HT1080 (cell line): ENCODE measurements at regions not wholly inside any gene's neighbourhood (a gene's known extent, or its start where the extent isn't known, plus 50 kb on each side); places are given as distances from the start of the nearest gene placed in this dataset.
A peak's percentile ranks its signal among the peaks of the same experiment; 100 is the strongest.
"Not testable (repeated sequence)": the region's sequence is repeated elsewhere in the genome, so short reads cannot be mapped to it uniquely, and the experiment has no call there.

Experiments
- DNase-seq: peaks from one replicate; pipeline ENCODE4 v3.0.0-alpha.2; 2015; ENCODE audit warnings: low read depth

DNA sequence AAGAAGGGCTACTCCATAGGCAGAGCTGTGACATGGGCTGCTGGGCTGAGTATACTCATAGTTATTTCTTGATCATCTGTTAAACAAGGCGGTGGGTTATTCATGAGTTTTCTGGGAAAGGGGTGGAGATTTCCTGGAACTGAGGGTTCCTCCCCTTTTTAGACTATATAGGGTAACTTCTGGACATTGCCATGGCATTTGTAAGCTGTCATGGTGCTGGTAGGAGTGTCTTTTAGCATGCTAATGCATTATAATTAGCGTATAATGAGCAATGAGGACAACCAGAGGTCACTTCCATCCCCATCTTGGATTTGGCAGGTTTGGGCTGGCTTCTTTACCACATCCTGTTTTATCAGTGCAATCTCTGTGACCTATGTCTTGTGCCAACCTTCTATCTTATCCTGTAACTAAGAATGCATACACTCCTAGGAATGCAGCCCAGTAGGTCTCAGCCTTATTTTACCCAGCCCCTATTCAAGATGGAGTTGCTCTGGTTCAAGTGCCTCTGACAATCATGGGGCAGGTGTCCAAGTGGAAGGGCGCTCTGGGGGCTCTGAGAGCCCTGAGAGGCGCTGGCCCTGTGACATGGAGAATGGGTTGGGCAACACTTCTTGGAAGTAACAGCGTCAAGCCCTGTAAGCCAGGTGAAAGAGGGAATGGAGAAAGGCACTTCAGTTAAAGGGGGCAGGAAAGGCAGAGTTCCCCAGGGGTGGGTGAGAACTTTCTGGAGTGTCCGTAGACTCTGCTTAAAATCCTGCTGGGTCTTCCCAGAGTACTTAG lies 354.2 kb upstream of the SULF2 start:
- DNase-seq = no peak

DNA sequence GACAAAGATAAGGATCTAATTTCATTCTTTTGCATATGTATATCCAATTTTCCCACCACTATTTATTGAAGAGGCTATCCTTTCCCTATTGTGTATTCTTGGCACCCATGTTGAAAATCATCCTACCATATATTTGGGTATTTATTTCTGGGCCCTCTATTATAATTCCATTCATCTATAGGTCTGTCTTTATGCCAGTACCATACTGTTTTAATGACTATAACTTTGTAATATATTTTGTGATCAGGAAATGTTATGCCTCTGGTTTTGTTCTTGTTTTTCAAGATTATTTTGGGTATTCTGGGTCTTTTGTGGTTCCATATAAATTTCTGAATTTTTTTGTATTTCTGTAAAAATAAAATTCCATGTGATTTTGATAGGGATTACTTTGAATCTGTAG lies 347.6 kb upstream of the SULF2 start:
- DNase-seq = no peak

DNA sequence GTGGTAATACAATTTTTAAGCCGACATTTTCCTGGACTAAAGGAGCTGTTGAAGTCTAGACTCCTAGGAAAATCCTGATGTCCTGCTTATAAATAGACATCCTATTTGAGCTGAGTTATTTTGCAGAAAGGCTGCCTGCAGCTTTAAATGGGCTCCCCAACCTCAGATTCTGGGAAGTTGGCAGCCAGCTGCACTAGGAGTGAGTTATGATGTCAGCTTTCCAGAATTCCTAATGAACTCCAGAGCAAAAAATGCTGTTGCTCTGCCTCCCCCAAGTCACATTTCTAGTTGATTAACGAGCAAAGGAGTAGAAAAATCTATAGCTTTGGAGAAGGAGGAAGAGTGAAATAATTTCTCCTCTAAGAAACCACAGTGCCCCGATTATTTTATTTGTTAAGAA lies 346.3 kb upstream of the SULF2 start:
- DNase-seq = no peak

DNA sequence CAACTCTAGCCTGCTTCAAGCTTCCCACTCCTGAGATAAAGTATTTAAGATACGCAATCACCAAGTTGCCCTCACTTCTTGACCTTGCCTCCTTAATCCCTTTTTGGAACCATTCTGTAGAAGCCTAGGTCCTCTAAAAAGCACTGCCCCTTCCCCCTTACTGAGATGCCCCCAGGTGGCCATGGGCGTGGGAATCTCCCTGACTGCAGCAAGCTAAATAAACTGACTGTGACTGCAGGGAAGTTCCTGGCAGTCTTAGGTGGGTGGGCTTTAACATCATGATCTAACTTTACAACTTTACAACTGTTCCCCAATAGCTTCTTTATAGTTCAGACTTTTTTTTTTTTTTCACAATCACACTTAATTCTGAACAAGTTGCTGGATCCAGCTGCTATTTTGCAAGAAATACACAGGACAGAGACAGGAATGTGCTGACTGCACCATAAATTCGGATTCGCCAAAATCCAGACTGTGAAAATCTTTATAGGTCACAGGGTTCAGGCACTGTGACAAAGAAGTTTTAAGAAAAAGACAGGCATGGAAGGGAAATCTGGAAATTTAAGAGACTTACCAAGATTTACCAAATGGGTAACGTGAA lies 344.2 kb upstream of the SULF2 start:
- no peak for DNase-seq

DNA sequence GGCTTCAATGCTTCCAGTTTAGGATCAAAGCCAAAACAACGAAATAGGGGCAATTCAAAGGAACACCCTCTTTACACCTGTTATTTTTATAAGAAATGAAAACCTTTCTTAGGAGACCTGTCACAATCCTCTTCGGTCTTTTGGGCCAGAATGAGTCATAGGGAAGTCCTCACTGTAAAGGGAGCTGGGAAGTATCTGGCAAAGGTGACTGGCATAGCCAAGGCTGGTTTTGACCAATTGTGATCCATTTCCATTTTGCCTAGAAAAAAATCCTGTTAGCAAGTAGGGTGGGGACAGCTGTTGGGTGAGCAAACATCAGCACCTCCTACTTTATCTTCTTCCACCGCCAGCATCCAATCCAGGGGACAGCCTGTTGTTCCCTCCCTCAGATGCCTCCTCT lies 343.2 kb upstream of the SULF2 start:
- no peak for DNase-seq

DNA sequence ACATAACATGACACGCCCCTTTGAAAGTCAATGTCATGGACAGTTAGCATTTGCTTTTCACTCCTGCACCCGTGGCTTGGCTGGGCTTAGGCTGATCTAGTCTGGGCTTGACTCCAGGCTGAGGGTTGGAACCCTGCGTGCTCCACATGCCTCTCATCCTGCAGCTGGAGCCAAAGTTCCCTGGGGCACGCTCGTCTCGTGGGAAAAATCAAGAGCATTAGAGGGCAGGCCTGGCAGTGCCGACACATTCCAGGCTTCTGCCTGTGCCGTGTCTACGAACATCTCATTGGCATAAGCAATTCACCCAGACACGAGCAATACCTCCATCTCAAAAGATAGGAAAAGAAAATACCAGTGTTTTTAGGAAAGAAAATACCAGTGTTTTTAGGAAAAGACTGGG lies 342.7 kb upstream of the SULF2 start:
- DNase-seq = not testable (repeated sequence)

DNA sequence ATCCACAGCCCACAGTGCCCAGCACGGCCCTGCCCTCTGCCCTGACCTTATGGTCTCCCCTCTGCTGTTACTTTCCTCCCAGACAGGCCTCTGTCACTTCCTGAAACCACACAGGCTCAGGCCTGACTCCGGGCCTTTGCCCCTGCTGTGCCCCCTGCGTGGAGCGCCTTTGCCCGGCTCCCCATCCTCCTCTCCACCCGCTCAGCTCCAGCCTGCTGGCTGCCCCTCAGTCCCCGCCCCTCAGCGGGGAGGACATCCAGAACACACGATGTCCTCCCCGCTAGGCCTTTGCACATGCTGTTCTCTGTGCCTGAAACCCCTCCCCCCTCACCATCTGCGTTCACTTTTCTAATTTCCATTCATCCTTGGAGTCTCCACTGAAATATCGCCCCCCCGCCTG lies 341.9 kb upstream of the SULF2 start:
- DNase-seq = not testable (repeated sequence)

DNA sequence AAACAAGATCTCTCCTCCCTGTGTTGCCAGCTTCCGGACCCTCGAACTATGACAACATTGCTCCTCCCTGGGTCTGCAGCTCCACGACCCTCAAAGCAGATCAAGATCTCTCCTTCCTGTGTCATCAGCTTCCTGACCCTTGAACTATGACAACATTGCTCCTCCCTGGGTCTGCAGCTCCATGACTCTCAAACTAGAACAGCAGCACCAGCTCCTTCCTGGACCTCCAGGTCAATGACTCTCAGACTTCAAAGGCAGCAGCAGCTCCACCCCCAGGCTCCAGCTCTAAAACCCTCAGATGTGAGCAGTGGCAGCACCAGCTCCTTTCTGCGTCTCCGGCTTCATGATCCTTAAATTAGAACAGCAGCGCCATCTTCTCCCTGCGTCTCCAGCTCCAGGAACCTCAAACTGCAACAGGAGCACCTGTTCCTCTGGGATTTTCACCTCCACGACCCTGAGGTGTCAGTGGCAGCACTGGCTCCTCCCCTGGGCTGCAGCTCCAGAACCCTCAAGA lies 341.0 kb upstream of the SULF2 start:
- DNase-seq = no peak

DNA sequence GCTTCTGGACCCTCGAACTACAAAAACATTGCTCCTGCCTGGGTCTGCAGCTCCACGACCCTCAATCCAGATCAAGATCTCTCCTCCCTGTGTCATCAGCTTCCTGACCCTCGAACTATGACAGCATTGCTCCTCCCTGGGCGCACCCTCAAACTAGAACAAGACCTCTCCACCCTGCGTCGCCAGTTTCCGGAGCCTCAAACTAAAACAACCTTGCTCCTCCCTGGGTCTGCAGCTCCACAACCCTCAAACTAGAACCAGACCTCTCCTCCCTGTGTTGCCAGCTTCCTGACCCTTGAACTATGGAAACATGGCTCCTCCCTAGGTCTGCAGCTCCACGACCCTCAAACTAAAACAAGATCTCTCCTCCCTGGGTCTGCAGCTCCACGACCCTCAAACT lies 339.7 kb upstream of the SULF2 start:
- no peak for DNase-seq

DNA sequence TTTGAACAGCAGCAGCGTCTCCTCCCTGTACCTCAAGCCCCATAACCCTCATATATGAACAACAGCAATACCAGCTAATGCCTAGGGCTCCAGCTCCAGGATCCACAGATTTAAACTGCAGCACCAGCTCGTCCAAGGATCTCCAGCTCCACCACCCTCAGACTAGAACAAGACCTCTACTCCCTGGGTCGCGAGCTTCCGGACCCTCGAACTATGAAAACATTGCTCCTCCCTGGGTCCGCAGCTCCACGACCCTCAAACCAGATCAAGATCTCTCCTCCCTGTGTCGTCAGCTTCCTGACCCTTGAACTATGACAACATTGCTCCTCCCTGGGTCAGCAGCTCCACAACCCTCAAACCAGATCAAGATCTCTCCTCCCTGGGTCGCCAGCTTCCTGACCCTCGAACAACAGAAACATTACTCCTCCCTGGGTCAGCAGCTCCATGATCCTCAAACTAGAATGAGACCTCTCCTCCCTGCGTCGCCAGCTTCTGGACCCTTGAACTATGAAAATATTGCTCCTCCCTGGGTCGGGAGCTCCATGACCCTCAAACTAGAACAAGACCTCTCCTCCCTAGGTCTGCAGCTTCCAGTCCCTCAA lies 339.0 kb upstream of the SULF2 start:
- no peak for DNase-seq

DNA sequence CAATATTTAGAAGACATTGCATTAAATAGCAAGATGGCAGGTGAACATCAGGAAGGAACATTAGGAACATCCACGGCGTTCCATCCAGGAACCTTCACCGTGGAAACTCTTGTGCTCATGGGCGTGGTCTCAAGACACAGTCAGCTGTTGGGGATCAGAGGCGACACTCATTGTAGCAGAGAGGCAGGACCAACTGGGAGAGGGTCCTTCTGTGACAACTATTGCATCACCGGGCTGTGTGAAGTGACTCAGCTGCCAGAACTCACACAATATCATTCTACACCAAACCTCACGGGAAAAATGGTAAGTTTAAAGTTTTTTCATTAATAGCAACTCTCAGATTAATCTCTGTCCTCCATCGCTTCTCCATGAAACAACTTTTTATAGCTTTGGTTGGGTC lies 334.8 kb upstream of the SULF2 start:
- no peak for DNase-seq

DNA sequence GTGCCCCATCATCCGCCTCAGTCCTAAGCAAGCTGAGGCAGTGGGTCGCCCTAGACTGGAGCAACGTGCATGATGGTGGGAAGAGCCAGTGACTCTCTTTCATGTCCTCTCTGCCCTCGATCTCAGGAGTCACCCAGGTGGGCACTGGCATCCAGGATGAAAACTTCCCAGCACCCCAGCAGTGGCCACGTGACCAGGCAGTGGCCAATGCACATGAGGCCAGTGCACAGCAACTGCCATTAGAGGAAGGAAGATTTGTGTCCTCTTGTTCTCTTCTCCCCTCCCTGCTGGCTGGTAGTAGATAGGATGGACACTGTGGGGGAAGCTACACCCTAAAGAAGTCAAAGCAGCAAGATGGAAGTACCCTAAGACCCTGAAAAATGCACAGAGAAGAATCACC lies 334.1 kb upstream of the SULF2 start:
- not testable (repeated sequence) for DNase-seq

DNA sequence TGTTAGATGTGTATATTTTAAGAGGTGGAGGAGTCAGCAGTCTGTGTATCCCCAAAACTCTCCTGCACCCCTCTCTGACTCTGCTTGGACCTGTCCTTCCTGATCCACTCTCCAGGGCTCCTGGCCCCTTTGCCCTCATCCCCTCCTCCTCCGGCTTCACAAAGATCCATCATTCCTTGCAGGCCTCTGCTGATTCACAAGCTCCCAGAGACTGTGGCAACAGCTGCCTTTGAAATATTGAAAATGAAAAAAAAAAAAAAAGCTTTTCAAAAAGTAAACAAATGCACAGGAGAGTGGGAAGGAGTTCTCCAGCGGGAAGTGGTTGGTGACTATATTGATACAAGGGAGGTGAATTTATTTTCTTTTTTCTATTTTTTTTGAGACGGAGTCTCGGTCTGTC lies 330.2 kb upstream of the SULF2 start:
- no peak for DNase-seq

DNA sequence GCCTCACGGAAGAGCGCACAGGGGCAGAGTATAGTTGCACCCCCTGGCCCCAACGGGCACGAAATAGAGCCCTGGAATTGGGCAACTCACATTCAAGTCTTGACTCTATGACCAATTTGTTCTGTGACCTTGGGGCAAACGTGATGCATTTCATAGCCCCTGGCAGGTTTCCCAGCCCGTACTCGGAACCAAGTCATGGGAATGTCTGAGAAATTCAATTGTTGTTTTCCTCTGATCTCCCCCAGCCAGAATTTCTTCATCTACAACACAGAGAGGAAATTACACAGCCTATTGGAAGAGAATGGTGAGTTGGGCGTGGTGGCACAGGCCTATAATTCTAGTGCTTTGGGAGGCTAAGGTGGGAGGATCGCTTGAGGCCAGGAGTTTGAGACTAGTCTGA lies 322.3 kb upstream of the SULF2 start:
- DNase-seq = no peak

DNA sequence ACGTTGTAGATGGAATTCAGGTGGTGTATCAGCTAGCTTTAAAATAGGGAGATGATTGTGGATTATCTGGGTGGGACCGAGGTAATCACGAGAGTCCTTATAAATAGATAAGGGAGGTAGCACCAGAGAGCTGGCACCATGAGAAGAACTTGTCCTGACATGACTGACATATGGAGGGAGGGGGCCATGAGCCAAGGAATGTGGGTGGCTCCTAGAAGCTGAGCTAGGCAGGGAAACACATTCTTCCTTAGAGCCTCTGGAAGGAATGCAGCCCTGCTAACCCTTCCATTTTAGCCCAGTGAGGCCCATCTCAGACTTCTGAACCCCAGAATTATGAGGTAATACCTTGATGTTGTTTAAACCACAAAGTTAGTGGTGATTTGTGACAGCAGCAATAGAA lies 321.1 kb upstream of the SULF2 start:
- no peak for DNase-seq

DNA sequence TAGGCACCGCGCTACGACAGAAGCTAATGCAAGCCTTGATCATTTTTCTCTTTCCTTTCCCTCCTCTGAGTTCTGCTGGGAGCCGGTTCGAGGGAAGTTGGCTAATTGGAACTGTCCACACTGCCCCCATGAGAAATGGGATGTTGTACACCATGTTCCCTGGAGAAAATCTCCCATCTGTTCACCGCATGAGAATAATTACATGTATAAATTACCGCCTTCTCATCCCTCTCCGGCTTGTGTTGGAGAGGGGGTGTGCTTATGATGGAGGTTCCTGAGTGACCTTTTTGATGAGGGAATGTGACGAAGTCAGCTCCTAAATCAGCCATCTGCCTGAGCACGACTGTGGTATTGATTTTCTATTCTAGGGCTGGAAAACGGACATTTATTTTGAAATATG lies 320.2 kb upstream of the SULF2 start:
- no peak for DNase-seq

DNA sequence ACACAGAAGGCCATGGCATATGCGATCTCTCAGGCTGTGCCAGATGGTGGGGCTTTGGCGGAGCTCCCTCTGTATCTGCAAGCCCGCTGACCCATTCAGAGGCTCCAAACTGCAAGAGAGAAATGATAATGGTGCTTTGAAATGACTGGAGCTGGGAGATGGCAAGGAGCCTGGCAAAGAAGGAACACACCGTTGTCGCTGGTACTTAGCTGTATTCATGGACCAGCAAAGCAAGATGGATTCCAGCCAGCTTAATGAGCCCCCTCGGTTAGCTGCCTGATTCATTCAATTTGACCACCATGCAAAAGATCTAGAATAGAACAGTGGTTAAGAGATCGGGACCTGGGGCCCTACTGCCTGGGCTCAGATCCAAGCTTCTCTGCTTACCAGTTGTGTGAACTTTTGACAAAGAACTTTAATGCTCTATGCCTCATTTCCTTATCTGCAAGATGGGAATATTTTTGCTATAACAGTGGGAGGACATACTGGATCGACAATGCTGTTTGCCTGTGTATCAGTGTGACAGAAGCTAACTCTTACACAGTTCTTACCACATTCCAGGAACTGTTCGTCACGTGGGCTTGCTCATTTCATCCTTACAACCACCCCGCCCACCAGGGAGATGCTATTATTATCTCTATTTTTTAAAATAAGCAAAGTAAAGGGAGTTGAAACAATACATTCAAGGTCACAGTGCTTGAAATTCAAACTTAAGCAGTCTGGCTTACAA lies 317.8 kb upstream of the SULF2 start:
- DNase-seq = no peak

DNA sequence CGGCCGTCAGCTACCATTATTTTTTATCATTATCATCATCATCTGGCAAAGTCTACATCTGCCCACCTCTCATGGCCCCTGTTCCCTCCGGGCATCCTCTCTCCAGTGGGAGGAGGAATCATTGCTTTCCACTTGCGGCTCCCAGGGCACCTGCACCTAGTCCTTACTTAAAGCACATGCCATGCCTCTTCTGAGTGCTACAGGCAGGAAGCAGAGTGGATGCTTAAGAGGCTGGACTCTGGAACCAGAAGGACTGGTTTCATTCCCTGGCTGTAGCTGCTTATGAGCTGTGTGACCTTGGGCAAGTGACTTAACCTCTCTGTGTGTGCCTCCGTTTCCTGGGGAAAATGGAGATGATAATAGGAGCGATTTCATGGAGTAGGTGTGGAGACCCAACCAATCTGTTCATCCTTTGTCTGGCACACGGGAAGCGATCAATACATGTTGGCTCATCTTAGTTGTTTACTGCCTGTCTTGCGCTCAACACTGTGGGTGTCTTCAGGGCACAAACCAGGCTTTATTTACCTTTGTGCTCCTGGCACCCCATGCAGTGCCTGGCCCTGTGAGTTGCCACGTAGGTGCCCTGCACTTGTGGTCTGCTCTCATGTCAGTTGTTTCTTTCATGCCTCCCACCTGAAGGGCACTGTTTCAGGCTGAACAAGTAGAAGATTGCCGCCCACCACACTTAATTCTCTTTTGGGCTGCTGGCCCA lies 317.0 kb upstream of the SULF2 start:
- DNase-seq = no peak

DNA sequence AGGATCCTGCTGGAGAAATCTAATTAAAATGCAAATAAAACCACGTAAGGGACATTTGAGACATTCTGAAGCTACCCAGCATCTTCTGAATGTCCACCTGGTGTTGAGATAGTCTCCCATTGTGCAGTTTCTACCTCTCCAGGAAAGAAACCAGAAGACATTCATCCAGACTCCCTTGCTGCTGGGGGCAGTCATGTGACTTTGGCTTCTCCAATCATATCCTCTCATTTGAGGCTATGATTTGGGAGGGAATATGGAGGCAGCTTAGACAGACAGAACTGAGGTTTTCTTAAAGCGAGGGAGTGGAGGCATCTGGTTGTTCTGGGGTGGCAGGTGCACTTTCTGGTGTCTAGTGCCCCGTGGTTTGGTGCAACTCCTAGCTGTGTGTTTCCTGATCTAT lies 315.2 kb upstream of the SULF2 start:
- DNase-seq = no peak

DNA sequence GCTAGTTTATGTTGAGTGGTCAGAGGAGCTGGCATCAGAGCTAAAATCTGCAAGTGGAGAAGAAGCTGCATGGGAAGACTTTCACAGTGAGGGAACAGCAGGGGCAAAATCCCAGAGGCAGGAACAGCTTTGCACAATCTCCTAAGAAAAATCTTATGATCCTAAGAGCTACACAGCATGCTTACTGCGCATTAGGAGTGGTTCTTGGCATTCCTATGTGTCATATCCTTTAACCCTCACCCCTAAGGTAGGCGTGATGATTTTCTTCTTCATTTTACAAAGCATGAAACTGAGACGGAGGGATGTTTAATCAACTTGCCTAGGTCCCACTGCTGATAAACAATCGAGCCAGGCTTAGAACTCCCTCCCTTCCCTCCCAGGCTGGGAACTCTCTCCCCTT lies 313.6 kb upstream of the SULF2 start:
- peak; percentile 7 for DNase-seq

DNA sequence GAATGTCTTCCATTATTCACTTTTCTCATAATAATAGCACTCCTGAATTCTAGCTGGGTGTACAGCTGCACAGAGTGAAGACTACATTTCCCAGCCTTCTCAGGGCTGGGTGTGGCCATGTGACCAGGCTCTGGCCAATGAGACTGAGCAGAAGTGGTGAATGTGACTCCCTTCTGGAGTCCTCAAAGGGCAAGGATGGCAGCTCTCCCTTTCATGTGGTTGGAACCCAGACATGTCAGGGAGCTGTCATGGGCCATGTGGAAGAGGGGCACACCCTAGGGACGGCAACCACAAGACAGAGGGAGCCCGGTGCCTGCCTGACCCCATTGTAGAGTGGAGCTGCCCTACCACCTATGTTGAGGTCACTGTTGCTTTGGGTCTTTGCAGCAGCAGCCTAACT lies 312.8 kb upstream of the SULF2 start:
- no peak for DNase-seq
